GM13977 (cell line): ENCODE measurements at regions not wholly inside any gene's neighbourhood (a gene's known extent, or its start where the extent isn't known, plus 50 kb on each side); places are given as distances from the start of the nearest gene placed in this dataset.

ENCODE experiments used
- DNase-seq: peaks from one replicate; pipeline ENCODE4 v3.0.0; 2012; ENCODE audit warnings: low spot score
- in situ Hi-C: fragments of 300-500 bp; cut with MboI; formaldehyde crosslinking; loops from one replicate; pipeline ENCODE4 v1.12.0; 2022; ENCODE audit warnings: low sequenced_read_pairs, low pct_unique_long_range_greater_than_20kb, mixed read lengths, inconsistent platforms; ENCODE audit not compliant: unreplicated experiment
- TF ChIP-seq, protein P1 (sequence below): IDR thresholded peaks from 2 replicates; pipeline ENCODE4 v1.5.1; 2012; ENCODE audit warnings: mild to moderate bottlenecking, control low read depth; ENCODE audit not compliant: insufficient read depth; ENCODE audit errors: extremely low read depth, missing control alignments

- in situ Hi-C loops, result no loop called here
- TF ChIP-seq, protein P1, sequence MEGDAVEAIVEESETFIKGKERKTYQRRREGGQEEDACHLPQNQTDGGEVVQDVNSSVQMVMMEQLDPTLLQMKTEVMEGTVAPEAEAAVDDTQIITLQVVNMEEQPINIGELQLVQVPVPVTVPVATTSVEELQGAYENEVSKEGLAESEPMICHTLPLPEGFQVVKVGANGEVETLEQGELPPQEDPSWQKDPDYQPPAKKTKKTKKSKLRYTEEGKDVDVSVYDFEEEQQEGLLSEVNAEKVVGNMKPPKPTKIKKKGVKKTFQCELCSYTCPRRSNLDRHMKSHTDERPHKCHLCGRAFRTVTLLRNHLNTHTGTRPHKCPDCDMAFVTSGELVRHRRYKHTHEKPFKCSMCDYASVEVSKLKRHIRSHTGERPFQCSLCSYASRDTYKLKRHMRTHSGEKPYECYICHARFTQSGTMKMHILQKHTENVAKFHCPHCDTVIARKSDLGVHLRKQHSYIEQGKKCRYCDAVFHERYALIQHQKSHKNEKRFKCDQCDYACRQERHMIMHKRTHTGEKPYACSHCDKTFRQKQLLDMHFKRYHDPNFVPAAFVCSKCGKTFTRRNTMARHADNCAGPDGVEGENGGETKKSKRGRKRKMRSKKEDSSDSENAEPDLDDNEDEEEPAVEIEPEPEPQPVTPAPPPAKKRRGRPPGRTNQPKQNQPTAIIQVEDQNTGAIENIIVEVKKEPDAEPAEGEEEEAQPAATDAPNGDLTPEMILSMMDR, result no peak
- DNase-seq, result no peak
These were observed 287.4 kb upstream of the SEMA3C start for GRCh38 chr7:81206217-81206616.

DNA sequence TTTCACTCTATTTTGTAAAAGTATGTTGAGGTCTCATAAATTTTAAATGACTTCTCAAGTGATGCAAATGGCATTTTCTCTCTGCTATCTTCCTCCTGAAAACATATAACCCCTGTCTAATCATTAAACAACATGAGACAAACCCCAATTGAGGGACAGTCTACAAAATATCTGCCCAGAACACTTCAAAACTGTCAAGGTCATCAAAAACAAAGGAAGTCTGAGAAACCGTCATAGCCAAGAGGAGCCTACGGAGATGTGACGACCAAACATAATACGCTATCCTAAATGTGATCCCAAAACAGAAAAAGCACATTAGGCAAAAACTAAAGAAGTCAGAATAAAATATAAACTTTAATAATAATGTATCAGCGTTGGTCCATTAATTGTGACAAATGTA, 282.3 kb upstream of the SEMA3C start:
- TF ChIP-seq, protein P1, result no peak
- in situ Hi-C loops, result no loop called here
- no peak for DNase-seq

GRCh38 chr7:81198766-81199165, 279.9 kb upstream of the SEMA3C start:
- TF ChIP-seq, protein P1, result no peak
- DNase-seq, result no peak
- in situ Hi-C loops, result no loop called here

- no peak for DNase-seq
- TF ChIP-seq, protein P1, result no peak
- in situ Hi-C loops, result no loop called here
These were observed 278.4 kb upstream of the SEMA3C start for GRCh38 chr7:81197266-81197665.

DNA sequence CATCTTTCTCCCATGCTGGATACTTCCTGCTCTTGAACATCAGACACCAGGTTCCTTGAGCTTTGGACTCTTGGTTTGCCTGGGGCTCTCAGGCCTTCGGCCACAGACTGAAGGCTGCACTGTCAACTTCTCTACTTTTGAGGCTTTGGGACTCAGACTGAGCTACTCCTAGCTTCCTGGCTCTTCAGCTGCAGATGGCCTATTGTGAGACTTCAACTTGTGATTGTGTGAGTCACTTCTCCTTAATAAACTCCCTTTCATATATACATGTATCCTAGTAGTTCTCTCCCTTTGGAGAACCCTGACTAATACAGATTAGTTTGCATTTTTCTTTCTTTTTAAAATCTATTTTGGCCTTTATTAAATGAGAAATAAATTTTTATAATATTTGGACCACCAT, 276.2 kb upstream of the SEMA3C start:
- TF ChIP-seq, protein P1, result no peak
- no peak for DNase-seq
- in situ Hi-C loops, result no loop called here

DNA sequence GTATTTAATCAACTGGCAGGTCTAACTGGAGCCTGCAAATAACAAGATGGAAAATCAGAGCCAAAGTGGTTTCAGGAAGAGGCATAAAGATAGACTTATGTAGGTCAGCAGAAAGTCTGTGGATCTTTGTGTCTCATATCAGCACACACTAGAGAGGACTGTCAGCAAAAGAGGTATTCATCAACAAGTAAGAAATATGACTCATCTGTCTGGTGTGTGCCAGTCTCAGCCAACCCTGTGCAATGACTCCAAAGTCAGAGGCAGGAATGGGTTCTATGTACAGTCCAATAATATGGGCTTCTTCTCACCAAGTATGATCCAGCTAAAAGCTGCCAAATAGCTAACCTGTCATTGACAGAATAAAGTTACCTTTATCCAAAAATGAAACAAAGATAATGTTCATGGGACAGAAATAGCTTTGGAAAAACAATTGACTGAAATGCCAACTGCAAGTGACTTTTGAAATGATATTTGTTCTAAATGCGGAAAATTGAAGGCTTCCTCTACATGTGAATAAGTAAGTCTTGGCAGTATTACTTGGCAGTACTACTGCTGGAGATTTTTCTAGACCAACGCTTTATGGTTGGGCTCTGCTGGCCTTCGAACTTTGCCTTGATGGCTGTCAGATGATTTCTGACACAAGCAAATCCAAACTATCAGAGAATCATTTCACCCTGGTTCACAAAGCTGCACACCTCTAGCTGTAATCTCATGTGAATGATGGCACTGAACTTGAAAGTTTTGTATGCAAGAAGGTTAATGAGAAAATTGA, 272.3 kb upstream of the SEMA3C start:
- DNase-seq, result no peak
- in situ Hi-C loops, result no loop called here
- TF ChIP-seq, protein P1, result no peak
